HG03060 (cell line): ENCODE measurements at regions not wholly inside any gene's neighbourhood (a gene's known extent, or its start where the extent isn't known, plus 50 kb on each side); places are given as distances from the start of the nearest gene placed in this dataset.
"Not testable (repeated sequence)": the region's sequence is repeated elsewhere in the genome, so short reads cannot be mapped to it uniquely, and the experiment has no call there.

Source experiments
- ATAC-seq: cut with Tn5 transposase; IDR thresholded peaks from one replicate; pipeline ENCODE4 v1.9.1; 2021; ENCODE audit warnings: low read depth, moderate number of reproducible peaks; ENCODE audit not compliant: unreplicated experiment

DNA sequence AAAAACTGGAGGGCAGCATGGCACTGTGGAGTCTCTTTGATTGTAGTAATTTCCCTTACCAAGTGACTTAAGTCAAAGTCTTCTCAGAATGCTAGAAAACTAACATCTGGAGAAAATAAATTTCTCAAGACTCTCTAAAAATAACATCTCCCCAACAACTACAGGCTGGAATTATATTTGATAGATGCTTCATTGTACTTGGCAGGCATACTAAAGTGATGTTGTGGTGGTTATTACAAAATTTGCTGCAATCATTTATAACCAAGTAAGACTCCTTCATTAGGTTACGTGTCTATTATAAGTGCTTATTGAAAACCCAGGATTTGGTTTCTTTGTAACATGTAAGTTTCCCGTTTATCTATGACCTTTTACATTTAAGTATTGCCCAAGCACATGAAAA, 132.9 kb upstream of the NRIP1 start:
- ATAC-seq: no peak

DNA sequence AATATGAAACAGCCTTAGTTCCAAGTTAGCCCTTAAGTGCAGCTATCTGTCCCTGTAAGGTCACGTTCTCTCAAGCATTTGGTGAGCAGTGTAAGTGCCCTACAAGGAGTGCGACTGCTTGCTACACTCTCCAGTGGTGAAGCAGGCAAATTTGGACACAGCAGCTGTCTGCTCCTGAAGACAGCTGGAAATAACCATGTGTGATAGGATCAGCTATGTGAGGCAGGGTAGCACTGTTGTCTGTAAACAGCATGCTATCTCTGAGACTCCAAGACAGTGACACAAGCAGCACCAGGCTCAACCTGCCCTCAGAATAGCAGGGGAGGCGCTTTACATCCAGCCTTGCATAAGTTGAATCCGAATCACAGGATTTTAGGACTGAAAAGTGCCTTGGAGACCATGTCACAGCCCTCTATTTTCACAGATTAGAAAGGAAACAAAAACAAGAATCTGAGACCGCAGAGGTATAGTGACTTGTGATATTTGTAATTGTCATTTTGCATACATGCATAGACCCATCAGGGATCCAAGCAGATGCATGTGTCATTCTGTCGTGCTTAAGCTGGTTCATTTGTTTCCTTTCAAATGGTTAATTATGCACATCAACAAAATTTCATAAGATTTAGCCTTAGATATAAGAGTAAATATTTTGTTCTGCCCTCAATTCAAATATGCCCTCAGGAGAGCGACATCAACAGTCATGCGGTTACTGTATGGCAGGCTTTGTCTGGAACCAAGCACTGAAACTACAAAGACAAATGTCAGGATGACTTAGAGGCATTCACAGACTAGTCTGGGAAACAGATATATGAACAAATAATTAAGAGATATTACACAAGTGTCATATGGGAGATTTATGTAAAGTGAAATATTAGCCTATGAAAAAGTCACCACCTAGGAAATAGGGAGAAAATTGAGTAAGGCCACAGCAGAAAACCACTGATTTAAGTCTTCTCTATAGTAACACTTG, 134.9 kb upstream of the NRIP1 start:
- ATAC-seq: no peak

DNA sequence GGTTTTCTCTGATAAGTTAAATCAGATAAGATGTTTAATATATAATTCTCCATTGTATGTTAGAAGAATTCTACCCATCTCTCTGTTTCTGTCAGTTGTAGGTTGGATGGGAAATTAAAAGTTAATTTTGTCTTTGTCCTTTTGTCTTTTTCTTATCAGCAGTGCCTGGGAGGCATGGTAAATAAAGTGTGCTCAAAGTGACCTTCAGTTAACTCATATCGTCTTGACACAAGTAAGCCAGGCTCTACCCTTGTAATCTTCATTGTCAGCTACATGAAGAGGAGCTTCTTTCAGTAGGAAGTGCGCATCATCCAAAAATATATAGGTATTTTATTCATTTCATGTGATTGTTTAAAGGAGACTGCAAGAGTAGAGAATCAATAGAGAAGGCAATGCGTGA, 138.9 kb upstream of the NRIP1 start:
- no peak for ATAC-seq

DNA sequence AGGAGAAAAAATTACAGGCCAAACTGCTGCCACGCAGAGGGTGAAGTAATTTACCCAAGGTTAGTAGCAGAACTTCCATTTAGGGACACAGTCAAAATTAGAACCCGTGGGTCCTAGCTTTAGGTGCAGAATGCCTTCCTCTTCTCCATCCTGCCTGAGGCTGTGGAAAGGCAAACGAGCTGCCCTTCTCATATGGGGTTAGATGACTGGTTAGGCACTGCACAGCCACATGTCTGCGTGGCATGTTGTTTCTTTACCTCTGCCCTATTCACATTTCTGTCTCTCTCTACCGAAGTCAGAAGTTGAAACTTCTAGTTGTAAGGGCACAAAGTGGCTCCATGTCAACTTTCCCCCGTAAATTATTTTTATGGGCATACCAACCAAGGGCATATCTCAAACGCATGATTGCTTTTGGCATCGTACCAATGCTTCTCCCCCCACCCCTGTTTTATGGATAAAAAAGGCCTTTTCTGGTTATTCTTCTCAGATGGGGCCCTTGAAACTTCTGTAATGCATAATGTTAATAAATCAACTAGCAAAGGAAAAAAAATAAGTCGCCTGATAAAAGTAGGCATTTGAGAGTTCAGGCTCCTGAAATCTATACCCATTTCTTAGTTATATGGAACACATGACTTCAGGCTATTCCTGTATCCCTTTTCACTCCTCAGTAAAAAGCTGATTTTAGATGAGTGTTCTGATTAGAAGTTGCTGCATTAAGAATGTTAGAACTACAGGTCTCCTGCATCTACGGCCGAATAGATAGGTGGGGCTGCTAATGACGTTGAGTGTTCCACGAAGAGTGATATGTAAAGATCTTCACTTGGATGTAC, 139.6 kb upstream of the NRIP1 start:
- no peak for ATAC-seq

DNA sequence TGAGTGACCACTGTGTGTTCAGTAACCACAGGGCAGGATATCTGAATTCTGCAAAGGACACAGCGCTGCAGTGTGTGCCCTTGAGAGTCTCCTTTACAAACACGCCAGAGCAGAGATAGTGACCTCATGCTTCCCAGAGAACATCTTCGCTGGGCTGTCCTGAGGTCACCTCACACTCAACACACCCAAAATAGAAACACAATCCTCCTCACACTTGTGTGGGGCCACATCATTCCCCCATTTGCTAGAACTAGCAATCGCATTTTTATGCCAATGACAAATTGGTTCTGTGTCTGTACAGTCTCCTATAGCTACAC, 140.1 kb upstream of the NRIP1 start:
- ATAC-seq: no peak

DNA sequence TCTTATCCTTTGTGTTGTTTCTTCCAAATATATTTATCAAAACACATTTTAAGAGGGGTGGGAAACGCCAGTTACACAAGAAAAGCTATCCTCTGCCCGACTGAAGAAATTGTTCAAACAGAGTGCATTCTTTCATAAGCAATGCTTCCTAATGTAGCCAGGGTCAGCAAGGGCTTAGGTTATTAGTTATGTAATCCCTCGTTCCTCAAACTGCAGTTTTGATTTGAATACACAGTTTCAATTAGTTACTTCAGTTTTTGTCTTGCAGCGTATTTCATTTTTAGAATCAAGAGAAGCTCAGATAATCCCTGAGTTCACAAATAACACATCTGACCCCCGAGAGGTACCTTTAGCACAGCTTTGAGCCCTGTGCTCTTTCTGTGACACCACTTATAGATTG, 141.7 kb upstream of the NRIP1 start:
- ATAC-seq: peak; percentile 67

DNA sequence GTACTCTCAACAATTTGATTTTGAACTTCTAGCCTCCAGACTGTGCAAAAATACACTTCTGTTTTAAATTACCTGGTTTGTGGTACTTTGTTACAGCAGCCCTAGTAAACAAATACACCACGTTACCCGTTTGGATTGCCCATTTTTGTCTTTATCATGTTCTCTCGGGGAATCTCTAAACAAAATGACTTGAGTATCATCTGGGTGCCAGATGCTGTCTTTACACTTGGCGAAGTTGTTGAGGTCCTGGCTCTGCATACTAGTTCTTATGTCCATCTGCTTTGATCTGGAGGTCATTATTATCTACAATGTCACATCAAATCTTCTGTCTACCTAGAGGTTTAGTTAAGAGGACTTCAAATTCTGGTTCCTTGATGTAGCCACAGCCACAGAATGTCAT, 142.4 kb upstream of the NRIP1 start:
- no peak for ATAC-seq

DNA sequence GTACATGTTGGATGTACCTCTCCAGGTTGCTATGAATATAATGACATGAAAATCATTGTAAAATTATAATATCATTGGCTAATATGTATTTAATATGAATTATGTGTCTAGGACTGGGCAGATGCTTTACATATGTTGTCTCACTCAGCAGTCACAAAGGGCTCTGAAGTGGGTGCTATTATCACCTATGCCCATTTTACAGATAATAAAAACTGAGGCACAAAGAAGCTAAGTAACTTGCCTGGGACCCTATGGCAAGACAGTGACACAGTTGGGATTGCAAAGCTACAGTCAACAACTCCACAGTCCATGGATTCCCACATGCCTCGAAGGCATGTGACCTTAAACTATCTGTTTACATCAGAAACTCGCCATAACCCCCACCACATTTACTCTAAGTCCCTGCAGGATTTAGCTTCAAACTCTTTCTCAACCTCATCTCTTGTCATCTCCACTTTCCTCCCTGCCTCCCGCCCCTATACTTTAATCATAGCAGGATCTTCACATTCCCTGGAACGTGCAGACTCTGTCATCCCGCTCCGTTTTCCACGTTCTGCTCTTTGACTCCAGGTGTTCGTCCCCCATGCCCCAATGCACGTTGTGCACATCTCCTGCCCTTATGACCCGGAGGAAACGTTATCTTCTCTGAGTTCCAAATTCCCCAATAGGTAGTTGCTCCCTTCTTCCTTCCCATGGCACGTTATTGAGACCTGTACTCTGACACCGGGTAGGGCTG, 143.0 kb upstream of the NRIP1 start:
- no peak for ATAC-seq

DNA sequence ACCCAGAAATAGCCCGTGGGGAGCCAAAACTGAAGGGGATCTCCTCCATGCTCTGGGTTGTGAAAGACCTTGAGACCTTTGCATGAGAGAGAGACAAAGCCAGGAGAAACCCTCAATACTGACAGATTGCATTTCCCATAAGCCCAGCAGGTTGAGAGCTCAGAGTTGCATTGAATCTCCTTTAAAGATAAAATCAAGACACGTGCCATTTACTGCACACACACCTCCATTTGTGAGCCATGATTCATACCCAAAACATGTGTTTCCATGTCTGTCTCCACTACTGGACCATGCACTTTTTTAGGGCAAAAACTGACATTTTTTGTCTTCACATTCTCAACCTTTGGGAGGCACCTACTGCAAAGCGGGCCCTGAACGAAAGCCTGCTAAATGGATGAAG, 144.0 kb upstream of the NRIP1 start:
- ATAC-seq: no peak

DNA sequence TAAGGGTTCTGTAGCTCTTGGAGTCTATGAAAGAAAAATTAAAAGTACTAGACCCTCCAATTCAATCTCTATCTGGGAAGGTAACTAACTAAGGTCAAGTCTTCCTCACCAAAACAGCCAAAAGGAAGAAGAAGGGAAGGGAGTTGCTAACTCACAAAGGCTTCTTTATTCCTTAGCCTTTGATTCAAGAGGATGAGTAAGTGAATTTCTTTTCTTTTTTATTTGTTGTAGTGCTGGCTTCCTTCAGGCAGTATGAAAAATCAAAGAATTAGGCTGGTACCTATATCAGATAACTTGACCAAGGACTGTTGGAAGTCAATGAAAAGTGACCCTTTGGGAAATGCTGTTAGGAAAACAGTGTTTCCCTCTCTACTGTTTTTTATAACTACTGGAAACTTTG, 144.4 kb upstream of the NRIP1 start:
- ATAC-seq: no peak

DNA sequence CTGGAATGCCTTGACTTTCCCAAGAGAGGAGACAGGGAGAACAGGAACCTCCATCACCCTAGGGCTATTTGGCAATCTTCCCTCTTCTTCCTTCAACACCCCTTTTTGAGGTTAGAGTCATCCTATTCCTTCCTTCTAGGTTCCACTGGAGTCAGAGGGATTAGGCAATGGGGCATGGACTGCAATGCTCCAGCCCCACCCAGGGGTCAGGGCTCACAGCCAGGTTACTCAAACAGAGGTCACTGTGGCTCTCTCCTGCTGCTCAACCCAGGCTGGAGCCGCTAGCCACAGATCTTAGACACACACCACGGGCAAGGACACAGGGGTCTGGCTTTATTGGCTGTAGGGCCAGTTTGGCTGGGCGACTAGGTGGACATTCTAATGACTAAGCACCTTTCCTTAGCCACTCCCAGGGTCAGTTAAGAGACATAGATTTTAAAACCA, 145.5 kb upstream of the NRIP1 start:
- no peak for ATAC-seq

DNA sequence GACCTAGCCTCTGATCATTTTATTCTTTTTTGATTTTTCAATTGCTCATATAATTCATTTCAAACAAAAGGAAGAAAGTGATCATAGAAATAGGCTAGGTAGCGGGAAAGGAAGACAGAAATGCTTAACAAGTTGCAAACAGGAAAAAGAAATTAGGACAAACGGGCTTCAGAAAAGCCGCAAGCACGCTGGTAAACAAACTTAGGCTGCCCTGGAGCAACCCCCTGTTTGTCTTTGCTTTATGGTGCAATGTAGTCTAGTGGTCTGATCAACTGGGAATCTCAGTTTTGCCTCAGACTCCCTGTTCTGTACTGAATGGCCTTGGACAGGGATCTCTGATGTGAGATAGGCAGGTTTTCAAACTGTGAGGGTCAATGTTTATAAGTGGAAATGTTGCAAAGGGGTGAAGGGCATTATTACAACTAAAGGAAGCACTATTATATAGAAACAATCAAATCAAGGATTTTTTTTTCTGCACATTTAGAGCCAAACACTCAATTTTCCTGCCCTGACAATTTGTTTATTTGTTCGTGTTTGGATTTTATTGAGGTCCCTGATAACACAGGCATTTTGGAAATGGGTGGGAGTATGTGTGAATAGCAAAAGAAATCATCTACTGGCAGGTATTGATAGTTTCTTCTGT, 146.8 kb upstream of the NRIP1 start:
- no peak for ATAC-seq

DNA sequence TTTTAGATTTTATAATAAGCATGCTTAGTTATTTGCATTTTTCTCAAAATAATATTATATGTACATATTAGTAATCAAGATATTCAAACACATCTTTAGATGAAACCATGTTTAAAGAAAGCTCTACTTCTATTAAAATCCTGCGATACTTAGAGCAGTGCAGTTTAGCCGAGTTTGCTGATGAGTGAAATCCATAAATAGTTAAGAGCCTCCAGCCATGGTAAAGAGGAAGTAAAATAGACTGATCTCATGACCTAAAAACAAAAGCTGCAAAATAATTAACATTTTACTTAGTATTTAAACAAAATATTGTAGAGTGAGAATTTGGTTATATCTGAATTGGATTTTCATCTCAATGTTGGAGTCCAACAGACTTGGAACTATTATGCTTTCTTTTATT, 147.4 kb upstream of the NRIP1 start:
- no peak for ATAC-seq

DNA sequence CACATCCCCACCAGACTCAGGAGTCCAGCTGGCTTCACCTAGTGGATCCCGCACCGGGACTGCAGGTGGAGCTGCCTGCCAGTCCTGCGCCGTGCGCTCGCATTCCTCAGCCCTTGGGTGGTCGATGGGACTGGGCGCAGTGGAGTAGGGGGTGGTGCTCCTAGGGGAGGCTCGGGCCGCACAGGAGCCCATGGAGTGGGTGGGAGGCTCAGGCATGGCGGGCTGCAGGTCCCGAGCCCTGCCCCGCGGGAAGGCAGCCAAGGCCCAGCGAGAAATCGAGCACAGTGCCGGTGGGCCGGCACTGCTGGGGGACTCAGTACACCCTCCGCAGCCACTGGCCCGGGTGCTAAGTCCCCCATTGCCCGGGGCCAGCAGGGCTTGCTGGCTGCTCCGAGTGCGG, 153.7 kb upstream of the NRIP1 start:
- ATAC-seq: not testable (repeated sequence)

DNA sequence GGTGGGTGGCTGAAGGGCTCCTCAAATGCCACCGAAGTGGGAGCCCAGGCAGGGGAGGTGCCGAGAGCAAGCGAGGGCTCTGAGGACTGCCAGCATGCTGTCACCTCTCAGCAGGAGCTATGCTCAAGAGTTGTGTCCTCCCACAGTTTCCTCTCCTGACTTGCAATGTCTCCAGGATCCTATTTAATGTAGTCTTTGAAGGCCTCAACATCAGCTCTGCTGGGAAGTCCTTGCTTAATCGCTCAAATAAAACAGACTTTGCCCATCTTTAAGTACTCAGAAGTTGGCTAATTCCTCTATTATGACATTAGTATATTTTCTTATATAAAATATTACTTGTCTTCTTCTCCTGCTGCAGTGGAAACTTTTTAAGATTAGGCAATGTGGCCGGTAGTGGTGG, 154.2 kb upstream of the NRIP1 start:
- no peak for ATAC-seq

DNA sequence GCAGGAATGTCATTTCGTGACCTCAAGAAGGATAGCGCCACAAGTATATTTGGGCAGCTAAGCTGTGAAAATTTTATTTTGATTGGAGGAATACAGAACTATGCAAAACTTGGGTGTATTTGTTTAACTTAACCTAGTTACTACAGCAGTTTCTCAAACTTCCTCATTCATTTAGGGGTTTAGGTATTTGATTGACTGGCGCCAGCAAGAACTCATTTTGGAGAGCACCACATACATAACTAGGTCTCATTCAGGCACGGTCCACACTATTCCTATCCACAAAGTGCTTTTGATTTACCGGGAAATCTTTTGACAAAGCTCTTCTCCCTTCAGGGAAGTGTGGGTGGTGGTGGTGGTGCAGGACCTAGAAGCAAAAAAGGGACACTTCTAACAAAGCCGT, 155.1 kb upstream of the NRIP1 start:
- no peak for ATAC-seq

DNA sequence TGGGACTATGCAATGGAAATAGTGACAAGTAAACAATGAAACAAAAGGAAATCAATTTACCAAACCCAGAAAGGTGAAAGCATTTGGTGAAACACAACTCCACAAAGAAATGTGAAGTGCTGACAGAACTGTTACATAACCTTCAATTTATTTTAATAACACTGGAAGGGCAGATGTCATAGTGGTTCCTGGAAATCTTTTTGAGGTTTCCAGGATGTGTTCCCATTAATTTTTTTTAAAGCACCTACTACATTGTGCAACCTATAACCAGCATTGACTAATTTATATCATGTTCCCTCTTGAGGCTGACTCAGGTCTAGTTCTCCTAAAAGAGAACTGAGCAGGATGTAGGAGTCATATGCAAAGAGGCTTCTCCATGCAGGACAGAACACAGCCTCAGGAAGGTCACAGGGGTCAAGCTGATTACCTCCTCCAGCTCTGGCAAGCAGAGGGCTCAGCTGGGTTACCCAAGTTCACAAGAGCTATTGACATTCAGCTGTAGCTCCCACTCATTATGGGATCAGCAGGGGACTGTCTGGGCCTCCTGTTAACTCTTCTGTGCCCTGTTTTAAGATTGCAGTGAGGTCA, 157.1 kb upstream of the NRIP1 start:
- ATAC-seq: no peak

DNA sequence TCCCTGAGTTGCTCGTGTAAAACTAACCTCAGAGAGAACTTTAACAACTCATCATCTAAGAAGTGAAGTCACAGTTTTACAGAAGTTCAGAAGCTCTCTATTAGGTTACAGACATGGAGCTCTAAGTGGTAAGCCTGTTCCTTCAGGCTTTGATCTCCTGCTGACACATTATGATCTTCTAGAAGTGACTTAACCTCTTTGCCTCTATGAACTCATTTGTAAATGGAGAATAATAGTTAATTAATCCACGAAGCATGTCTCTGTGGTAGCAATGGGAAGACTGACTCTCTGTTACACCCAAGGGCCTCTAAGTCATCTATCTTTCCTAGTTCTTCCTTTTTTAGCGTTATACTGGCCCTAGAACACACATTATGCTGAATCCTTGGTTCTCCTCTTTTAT, 157.9 kb upstream of the NRIP1 start:
- ATAC-seq: no peak

DNA sequence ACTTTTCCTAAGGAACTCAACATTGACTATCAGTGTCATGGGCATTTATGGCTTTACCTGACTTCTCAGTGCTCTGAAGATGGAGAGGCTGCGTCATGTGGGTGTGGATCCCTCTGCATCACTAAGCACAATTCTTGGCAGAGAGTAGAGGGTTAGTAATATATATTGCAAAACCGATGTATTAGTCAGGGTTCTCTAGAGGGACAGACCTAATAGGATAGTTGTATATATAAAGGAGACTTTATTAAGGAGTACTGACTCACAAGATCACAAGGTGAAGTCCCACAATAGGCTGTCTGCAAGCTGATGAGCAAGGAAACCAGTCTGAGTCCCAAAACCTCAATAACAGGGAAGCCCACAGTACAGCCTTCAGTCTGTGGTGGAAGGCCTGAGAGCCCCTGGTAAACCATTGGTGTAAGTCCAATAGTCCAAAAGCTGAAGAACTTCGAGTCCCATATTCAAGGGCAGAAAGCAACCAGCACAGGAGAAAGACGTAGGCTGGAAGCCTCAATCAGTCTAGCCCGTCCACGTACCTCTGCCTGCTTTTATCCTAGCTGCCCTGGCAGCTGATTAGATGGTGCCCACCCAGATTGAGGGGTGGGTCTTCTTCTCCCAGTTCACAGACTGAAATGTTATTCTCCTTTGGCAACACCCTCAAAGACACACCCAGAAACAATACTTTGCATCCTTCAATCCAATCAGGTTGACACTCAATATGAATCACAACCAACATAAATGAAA, 159.7 kb upstream of the NRIP1 start:
- no peak for ATAC-seq

DNA sequence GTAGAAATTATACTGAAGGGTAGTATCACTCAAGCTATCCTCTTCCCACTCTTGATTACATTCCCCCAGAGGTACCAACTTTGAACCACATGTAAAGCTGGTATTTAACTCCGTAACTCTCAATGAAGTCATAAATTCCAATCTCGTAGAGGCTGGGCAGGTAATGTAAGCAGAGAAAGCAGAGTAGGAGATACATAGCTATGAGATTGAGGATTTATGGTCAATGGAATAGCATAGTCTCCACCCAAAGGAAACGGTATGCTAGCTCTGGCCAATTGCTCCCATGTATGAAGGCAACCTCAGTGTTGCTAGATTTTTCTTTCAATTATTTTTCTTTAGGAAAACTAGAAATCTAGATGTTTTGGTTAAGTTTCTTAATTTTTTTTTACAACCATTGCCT, 163.1 kb upstream of the NRIP1 start:
- no peak for ATAC-seq
